ENCODE measurements at regions not wholly inside any gene's neighbourhood (a gene's known extent, or its start where the extent isn't known, plus 50 kb on each side); places are given as distances from the start of the nearest gene placed in this dataset.

GRCh38 chr3:4218456-4219226 is 84.5 kb upstream of the SETMAR start:
- Histone ChIP-seq H3K4me1 (no peaks in the 10 kb centered on the region), H3K4me3 (no peak overlapping the region), H3K27me3 (no peaks in the 10 kb centered on the region), H3K9me3 (peaks cover 0 to 17% of the 10 kb centered on the region in 2 donors), H3K36me3 (no peaks in the 10 kb centered on the region), H3K27ac (no peak overlapping the region)
- no peak for TF ChIP-seq CTCF (IDR thresholded peaks at IDR 0.05)
- intact Hi-C loops (cut with DNase I): no loop called here
- DNase-seq (ENCODE audit: low spot score in 2 of 2): no peak

GRCh38 chr3:4219227-4219568 is 84.0 kb upstream of the SETMAR start:
- Histone ChIP-seq H3K9me3 (peaks cover 0 to 14% of the 10 kb centered on the region in 2 donors), H3K4me3 (no peak overlapping the region), H3K36me3 (no peaks in the 10 kb centered on the region), H3K27ac (no peak overlapping the region), H3K4me1 (no peaks in the 10 kb centered on the region), H3K27me3 (no peaks in the 10 kb centered on the region)
- no peak for TF ChIP-seq CTCF (IDR thresholded peaks at IDR 0.05)
- DNase-seq (ENCODE audit: low spot score in 2 of 2): no peak
- intact Hi-C loops (cut with DNase I): no loop called here

- H3K9me3 ChIP-seq: peaks cover 0 to 14% of the 10 kb centered on the region in 2 donors
- no peak for TF ChIP-seq CTCF (IDR thresholded peaks at IDR 0.05)
- no peaks in the 10 kb centered on the region for H3K27me3 ChIP-seq
- no peak overlapping the region for H3K27ac ChIP-seq
- H3K36me3 ChIP-seq: no peaks in the 10 kb centered on the region
- no peaks in the 10 kb centered on the region for H3K4me1 ChIP-seq
- no peak overlapping the region for H3K4me3 ChIP-seq
- intact Hi-C loops (cut with DNase I): no loop called here
- no peak for DNase-seq (ENCODE audit: low spot score in 2 of 2)
Observed at GRCh38 chr3:4220065-4220464, 83.1 kb upstream of the SETMAR start.

GRCh38 chr3:4222574-4223175 is 80.5 kb upstream of the SETMAR start:
- H3K9me3 ChIP-seq: no peaks in the 10 kb centered on the region
- no peak for DNase-seq (ENCODE audit: low spot score in 2 of 2)
- H3K4me1 ChIP-seq: no peaks in the 10 kb centered on the region
- H3K4me3 ChIP-seq: no peak overlapping the region
- no peaks in the 10 kb centered on the region for H3K36me3 ChIP-seq
- no peaks in the 10 kb centered on the region for H3K27me3 ChIP-seq
- no peak overlapping the region for H3K27ac ChIP-seq
- no peak for TF ChIP-seq CTCF (IDR thresholded peaks at IDR 0.05)
- intact Hi-C loops (cut with DNase I): no loop called here

GRCh38 chr3:4223777-4224176 is 79.4 kb upstream of the SETMAR start:
- Histone ChIP-seq H3K9me3 (no peaks in the 10 kb centered on the region), H3K4me1 (no peaks in the 10 kb centered on the region), H3K36me3 (no peaks in the 10 kb centered on the region), H3K27ac (no peak overlapping the region), H3K4me3 (no peak overlapping the region), H3K27me3 (no peaks in the 10 kb centered on the region)
- intact Hi-C loops (cut with DNase I): no loop called here
- no peak for TF ChIP-seq CTCF (IDR thresholded peaks at IDR 0.05)
- DNase-seq (ENCODE audit: low spot score in 2 of 2): no peak
